HG03064 (cell line): ENCODE measurements at regions not wholly inside any gene's neighbourhood (a gene's known extent, or its start where the extent isn't known, plus 50 kb on each side); places are given as distances from the start of the nearest gene placed in this dataset.

Source experiments
- ATAC-seq: cut with Tn5 transposase; IDR thresholded peaks from one replicate; pipeline ENCODE4 v1.9.1; 2021; ENCODE audit warnings: low read depth; ENCODE audit not compliant: unreplicated experiment

DNA sequence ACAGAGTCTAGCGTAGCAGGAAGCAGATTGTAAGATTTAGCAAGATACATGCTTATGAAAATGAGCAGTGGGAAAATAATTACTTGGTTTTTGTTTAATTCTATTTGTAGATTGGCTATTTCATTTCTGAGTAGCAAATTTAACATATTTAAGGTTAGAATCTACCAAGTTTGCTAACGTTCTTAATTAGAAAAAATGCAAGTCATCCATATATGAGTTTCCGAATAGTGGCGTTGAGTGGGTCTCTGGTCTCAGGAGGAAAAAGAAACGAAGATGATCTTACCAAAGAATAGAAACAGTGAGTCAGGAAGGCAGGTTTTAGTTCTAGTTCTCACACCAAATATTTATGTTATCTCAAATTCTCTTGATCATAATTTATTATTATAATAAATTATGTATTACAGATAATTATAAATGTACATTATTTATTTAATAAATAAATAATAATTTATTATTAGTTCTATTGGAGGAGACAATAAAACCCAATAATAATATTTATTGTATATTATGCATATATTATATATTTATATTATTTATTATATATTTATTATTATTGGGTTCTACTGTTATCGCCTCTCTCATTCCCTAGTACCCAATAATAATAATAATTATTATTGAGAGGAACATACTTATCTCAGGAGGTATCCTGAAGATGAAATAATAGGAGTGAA is 194.3 kb upstream of the PITRM1 start:
- no peak for ATAC-seq

DNA sequence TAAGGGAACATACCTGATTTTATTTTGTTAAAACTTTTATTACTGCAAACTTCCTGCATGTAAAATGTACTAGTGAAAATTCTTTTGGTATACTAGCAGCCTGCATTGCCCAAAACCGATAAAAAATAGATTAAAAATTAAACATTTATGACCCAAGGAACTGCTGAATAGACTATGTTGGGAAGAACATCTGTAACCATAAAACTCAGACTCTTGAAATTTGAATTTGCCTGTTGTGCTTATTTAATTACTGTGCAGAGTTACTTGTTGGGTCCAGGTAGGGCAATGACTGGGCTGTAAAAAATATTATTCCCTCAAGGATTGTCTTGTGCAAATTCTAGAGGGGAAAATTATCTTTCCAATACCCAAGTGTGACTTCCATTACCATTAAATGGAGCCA is 193.5 kb upstream of the PITRM1 start:
- no peak for ATAC-seq

DNA sequence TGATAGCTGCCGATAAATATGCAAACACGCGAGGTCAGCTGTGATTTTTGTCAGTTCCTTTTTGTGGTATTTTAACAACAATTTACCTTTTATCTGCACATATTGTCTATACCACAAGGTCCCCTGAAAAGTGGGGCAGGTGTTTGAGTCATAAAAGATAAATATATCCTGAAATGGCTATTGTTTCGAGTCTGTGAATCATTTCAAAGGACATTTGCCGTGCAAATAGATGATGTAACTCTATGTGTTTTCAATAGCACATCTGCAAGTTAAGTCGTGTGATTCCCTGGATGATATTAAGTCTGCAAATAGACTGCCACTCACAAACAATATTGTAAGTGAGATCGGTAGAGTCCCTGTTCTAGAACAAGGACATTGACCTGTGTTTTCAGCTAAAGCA is 193.0 kb upstream of the PITRM1 start:
- ATAC-seq = no peak

DNA sequence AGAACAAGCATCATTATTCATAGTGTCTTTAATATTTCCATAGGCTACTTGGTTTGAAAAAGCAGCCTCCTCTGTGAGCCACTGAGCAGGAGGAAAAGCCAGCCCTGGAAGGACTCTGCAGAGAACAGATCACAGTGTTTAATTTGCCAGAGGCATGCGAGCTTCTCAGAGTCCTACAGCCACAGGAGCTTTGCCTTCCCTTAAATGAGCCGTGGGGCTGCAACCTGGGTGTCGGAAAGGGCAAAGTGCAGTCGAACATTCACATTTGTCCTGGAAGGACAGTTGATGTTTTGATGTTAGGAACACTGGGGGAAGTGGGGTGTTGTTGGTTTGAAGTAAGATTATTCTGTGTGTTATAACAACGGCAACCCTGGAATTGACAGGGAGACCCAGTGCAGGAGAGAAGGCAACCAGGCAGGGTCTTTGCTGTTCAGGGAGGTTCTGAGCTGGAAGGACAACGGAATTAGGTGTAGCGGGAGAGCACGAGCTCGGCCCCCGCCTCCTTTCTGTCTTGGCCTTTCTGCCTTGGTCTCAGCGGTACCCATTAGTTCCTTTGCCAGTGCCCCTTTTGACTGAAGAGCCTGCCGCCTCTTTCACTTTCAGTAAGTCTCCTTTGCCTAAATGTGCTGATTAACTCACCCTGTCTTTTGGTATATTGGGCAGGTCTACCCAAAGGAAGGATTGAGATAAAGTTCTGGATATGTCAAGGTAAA is 192.3 kb upstream of the PITRM1 start:
- ATAC-seq = no peak

DNA sequence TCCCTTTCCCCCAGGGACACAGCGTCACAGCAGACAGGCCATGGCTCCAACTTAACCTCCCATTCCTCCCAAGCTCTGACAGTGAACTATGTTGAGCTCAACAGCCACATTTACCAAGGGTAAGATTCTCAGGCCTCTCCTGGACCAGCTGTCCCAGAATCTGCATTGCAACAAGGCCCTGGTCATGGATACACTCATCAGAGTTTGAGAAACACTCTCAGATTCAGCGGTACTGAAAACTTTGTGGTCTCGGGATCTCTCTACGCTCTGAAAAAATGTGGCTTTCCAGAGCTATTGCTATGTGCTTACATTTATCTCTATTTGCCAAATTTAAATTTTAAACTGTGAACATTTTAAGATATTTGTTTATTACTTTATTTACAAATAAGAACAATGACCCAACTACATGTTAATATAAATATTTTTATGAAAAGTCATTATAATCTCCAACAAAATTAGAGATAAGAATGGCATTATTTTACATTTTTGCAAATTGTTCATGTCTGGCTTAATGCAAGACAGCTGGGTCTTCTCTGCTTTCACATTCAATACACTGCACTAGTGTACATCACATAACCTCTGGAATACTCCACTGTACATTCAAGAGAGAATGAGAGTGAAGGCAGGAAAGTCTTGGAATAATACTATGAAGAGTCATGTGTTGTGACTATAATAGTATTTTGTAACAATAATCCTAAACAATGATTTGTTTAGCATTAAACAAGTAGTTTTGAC is 190.9 kb upstream of the PITRM1 start:
- ATAC-seq = no peak

DNA sequence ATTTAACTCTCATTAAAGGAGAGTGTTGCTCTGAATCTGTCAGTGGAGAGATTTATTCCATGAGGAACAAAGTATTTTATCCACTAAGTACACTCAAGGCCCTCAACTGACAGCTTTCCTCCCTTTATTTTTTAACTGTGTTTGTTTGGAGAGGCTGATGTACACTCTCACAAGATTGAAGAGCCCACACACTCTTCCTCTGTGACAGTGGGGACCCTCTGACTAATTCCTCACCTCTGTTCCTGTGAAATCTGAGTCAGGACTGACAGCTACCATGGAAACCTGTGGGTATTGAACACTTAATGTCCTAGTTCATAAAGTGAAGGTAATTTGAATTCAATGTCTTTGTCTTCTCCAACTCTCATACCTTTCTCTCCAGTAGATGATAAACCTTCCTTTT is 189.8 kb upstream of the PITRM1 start:
- ATAC-seq = no peak

DNA sequence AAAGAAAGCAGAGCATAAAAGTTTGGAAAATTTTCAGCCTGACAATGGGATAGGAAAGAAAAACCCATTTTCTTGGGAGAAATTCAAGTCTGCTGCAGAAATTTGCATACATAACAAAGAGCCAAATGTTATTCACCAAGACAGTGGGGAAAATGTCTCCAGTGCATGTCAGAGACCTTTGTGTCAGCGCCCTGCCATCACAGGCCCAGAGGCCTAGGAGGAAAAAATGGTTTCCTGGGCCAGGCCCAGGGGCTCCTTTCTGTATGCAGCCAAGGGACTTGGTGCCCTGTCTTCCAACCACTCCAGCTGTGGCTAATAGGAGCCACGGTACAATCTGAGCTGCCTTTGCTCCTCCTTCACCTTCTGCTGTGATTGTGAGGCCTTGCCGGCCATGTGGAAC is 189.1 kb upstream of the PITRM1 start:
- ATAC-seq = no peak

DNA sequence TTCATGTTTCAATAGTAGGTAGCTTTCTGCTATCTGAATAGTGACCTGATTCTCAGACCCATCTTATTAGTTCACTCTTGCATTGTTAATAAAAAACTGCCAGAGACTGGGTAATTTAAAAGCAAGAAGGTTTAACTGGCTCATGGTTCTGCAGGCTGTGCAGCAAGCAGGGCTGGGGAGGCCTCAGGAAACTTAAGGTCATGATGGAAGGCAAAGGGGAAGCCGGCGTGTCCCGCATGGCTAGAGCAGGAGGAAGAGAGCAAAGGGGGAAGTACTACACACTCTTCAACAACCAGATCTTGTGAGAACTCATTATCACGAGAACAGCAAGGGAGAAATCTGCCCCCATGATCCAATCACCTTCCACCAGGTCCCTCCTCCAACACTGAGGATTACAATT is 185.2 kb upstream of the PITRM1 start:
- no peak for ATAC-seq

DNA sequence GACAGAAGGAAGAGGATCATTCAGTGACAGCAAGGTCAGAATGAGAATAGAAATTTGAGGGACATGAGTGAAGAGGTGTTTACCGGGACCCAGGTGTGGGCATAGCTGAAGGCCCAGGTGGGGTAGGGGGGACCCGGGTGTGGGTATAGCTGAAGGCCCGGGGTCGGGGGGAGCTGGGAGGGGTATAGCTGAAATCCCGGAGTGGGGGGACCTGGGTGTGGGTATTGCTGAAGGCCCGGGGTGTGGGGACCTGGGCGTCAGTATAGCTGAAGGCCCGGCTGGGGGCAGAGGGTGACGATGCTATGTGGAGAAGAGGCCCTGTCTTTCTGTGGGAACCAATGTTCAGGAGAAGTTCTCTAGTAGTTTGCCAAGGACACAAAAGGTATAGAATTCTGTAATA is 183.0 kb upstream of the PITRM1 start:
- no peak for ATAC-seq

DNA sequence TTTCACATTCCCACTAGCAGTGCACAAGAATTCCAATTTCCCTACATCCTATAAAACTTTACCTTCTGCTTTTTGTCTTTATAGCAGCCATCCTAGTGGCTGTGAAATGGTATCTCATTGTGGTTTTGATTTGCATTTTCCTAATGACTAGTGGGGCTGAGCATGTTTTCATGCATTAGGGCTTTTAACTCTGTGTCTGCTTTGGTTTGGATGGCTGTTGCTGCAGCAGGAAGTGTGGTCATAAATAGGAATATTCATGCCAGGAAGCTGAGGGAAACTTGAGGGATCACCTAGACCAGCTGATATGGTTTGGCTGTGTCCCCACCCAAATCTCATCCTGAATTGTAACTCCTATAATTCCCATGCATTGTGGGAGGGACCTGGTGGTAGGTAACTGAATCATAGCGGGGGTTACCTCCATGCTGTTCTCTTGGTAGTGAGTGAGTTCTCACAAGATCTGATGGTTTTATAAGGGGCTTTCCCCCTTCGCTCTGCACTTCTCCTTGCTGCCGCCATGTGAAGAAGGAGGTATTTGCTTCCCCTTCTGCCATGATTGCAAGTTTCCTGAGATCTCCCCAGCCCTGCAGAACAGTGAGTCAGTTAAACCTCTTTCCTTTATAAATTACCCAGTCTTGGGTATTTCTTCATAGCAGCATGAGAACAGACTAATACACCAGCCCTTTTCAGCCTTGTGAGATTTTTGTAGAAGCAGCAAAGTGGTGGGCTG is 181.8 kb upstream of the PITRM1 start:
- ATAC-seq = no peak

DNA sequence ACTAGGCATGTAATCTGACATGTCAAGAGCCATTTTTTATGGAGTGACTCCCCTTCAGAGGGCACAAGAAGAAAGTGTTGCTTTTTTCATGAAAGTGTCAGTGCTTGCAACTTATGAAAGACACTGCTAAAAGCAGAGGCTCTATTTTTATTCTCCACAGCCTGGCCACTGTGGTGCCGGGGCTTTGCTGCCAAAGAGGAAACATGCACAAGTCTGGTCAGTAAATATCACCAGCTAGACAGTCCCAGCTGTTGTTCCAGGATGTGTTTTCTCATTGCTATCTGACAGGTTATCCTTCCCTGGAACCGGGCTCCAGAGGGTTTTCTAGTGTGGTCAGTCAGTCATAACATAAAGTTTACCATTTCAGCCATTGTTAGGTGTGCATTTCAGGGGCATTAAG is 180.7 kb upstream of the PITRM1 start:
- ATAC-seq = no peak

DNA sequence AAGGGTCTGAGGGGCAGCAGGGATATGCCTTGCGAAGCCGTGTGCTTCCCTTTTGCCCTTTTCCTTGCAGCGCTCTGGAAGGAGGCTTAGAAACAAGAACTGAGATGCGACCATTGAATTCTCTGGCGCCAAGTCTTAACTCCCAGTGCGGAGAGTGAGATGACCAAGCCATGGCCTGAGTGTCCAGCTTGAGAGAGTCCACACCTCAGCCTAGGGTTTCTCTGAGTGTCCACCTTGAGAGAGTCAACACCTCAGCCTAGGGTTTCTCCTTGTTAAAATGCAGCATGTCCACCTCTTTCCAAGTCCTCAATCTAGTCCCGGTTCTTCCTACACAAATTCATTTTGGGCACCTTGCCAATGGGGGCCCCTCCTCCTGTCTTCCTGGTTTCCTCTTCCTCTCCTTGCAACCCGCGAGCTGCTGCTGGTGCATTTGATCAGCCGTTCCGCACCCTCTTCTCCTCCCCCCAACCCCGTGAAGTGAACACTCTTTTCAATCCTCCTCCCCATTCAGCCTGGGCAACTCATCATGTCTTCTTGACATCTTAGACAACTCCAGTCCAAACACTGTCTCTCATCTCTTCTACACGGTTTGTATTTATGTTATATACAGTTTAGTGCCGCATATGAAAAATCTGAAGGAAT is 178.2 kb upstream of the PITRM1 start:
- ATAC-seq = no peak

DNA sequence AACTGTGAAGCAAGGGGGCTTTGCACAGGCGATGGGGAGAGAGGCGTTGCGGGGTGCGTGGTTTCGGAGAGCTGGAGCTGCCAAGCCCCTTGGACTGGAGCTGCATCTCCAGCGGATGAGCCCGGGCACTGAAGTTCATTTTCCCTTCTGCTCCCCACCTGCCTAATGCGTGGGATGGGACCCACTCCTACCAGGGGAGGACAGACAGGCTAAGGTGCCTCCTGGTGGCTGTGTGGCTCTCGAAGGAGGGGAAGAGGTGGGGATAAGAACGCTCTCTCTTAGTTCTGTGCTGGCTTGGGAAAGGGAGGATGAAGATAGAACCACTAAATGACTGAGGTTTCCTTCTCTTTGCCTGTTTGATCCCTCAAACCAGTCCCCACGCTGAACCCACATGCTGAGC is 177.6 kb upstream of the PITRM1 start:
- no peak for ATAC-seq

DNA sequence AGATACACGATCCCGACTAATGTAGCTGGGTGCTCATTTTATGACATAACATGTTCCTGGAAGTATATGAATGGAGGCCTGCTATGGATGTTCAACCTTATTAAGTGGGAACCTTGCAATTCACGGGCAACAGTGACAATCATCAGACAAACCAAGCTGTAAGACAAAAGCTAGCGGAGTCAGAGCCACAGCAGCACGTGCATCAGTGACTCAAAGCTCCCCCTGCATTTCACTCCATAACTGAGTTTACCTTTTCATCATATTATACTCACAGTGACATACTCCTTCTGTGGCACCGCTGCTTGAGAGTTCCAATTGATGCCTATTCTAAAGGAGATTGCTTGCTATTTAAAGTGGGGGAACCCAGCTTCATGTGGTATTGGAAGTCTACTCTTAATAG is 176.0 kb upstream of the PITRM1 start:
- no peak for ATAC-seq

DNA sequence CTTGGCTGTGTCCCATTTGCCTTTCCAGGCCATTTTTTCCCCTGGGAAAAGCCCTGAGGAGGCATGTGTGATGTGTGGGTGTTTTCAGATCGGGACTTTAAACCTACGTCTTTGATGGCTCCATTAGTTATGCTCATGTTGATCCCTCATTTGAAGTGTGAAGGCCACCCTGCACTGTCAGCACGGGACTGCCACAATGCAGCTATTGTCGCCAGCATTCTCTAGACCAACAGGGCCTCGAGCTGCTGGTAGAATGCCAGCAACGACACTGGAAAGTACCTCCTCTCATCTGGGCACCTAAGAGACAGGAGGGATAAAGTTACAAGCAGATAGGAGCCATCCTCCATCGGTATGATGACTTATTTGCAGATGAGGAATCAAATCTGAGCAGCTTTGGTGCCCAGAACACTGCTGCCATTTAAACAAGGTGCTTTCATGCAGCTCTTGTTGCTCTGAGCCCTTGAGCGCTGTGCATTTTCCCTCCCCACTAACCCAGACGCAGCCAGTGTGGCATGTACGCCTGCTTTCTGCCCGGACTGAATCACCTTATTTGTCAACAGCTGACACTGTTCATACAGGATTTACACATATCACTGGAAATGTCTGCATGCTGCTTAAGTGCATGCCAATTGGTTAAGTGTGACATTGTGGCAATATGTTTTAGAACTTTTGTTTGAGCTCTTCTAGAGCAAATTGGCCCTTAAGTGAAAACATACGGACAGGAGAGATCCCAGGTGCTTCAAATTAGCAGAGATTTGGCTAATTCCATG is 175.0 kb upstream of the PITRM1 start:
- no peak for ATAC-seq

DNA sequence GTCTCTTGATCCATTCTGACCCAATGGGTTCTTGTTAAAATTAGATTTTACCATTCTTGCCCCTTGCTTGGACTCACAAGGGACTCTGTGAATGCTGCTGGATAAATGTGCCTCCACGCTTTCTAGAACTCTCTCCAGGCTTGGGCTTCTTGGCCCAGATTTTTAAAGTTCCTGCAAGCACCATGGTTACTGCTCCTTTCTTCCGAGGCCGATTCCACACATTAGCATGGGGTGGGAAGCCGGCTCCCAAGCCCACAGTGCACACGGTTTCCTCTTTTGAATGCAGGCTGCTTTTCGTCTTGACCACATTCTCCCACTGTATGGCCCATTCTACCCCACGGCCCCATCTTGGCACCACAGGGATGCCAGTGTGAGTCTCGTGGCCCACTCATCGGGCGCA is 174.3 kb upstream of the PITRM1 start:
- ATAC-seq = no peak

DNA sequence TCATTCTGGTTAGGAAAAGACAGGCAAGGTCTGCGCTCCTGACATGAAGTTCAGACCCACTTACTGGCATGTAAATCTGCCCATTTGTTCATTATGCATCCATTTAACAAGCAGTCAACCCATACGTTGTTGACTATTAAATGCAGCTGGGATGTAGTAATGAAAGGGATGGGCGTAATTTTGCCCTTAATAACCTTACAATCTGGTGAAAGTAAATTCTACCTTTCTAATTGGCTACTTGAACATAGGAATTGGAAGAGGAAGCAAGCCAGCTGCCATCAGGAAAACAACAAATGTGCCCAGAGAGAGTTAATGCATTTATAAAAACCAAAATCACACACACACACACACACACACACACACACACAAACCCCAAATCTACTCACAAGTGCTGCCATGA is 170.2 kb upstream of the PITRM1 start:
- no peak for ATAC-seq

DNA sequence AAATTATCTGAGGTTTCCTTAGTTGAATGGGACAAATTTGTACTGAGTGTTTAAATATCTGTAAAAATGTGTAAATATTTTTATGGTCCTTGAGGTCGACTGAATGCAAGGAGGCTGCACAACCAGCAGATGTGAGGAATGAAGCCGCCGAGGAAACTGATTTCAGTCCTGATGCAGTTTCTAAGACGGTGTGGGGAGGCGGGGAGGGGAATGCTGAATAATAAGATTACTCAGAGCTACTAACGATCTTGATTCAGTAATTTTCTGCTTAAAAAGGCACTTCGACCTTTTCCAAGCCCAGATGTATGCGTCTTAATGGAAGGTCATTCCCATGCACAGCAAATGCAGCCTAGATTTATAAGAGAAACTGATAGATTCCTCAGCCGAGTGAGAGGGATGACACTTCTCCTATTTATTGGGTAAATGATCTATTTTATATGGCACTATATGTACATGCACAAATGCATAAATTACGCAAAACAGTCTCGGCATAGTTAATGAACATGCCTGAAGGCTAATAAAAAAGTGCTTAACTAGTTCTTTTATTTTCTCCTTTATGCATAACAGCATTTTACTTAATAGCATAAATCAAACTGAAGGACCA is 167.6 kb upstream of the PITRM1 start:
- no peak for ATAC-seq

DNA sequence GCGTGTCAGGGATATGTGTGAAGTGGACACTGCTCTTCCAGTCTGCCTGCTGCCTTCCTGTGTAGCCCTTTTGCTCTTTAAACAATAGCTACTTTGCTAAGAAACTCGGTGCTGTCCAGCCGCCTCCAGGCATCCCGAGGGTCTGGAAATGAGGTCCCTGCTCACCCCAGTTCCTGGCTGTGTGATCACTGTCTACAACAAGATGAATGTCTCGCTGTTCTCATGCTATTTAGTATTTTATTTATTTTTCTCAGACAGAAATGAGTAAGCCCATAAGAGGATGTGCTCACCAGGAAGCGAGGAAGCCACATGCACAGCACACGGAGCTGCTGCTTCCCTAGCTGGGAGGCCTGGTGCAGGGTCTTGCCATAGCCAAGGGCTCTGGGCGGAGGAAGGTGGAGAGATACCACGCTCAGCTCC is 167.0 kb upstream of the PITRM1 start:
- ATAC-seq = no peak

DNA sequence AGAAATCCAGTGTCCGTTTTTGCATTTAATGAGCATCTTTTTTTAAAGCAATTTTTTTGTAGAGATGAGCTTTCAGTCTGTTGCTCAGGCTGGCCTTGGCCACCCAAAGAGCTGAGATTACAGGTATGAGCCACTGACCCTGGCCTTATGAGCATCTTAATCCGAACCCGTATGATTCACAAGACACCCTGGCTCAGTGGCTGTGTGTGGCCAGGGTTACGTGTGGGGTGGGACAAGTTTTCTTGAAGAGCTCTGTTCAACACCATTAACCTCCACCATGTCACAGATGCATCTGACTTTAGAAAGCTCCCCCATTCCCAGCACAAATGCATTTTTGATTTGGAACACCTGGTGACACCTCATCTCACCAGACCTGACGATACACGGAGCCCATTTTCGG is 166.5 kb upstream of the PITRM1 start:
- ATAC-seq = no peak
